Fibroblast of mammary gland (primary cell): ENCODE measurements at regions not wholly inside any gene's neighbourhood (a gene's known extent, or its start where the extent isn't known, plus 50 kb on each side); places are given as distances from the start of the nearest gene placed in this dataset.

Source experiments
- DNase-seq: peaks from one replicate; pipeline ENCODE4 v3.0.0-alpha.2; 2010; ENCODE audit warnings: low read depth
- H3K4me3 ChIP-seq: 2 replicates; pipeline ENCODE4 v1.5.1; 2011; ENCODE audit warnings: low read depth, mild to moderate bottlenecking, low read length, moderate library complexity; ENCODE audit not compliant: control insufficient read depth
- TF ChIP-seq, protein P1 (sequence below): conservative IDR thresholded peaks from 2 replicates; pipeline ENCODE4 v1.5.1; 2011; ENCODE audit warnings: low read depth, low read length, inconsistent platforms; ENCODE audit not compliant: control insufficient read depth, insufficient read depth

DNA sequence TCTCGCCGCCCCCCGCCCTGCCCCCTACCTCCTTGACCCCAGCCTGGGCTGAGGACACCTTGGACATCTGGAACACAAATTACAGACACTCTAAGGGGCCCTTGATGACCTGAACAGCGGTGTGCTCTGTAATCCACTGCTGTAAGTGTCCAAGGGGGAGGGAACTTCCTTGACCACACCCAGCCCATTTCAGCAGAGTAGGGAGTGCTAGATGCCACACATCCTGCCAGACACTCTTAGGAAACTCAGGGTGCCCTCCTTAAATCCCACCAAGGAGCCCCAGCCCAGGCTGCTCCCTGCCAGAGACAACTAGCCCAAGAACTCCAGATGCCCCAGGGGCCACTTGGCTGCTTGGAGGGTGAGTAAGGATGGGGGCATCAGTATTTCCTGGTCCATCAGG lies 282.2 kb downstream of the RRAGC start:
- TF ChIP-seq, protein P1, sequence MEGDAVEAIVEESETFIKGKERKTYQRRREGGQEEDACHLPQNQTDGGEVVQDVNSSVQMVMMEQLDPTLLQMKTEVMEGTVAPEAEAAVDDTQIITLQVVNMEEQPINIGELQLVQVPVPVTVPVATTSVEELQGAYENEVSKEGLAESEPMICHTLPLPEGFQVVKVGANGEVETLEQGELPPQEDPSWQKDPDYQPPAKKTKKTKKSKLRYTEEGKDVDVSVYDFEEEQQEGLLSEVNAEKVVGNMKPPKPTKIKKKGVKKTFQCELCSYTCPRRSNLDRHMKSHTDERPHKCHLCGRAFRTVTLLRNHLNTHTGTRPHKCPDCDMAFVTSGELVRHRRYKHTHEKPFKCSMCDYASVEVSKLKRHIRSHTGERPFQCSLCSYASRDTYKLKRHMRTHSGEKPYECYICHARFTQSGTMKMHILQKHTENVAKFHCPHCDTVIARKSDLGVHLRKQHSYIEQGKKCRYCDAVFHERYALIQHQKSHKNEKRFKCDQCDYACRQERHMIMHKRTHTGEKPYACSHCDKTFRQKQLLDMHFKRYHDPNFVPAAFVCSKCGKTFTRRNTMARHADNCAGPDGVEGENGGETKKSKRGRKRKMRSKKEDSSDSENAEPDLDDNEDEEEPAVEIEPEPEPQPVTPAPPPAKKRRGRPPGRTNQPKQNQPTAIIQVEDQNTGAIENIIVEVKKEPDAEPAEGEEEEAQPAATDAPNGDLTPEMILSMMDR, result no peak
- no peak for DNase-seq

DNA sequence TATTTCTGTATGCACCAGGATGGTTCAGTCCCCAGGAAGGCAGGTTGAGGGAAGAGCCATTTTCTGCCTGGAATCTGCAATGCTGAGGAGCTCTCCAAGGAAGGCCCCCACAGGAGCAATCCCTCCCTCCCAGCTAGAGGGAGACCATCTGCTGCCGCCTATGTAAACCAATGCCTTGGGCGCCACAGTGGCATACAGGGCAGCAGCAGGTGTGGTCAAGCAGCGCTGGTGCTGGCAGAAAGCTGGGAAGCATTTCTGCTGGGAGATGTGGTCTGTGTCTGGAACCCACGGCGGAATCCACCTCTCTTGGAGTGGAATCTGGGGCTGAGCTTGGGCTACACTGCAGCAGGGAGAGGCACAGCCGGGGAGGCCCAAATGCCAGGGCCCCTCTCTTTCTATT lies 283.3 kb downstream of the RRAGC start:
- no peak overlapping the region for H3K4me3 ChIP-seq
- TF ChIP-seq, protein P1, result no peak
- no peak for DNase-seq

More for the DNA sequence above, 282.2 kb downstream of the RRAGC start:
- no peak overlapping the region for H3K4me3 ChIP-seq

DNA sequence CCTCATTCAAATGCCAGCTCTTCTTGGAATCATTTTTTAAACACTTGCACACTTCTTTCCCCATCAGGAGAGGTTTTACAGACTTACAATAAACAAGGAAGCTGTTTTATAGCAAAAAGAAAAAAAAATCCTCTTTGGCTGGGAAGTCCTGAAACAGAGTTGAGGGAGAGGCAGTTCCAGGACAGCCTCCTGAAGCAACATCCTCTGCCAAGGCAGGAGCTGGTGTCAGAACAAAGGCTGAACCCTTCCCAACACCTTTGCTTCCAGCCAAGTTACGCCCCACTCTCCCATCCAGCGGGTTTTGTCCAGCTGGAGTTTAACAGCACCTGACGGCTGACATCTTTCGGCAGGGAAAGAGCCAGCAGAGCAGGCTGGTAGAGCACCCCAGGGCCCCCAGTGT lies 287.8 kb downstream of the RRAGC start:
- no peak overlapping the region for H3K4me3 ChIP-seq
- DNase-seq, result no peak
- TF ChIP-seq, protein P1, result no peak

DNA sequence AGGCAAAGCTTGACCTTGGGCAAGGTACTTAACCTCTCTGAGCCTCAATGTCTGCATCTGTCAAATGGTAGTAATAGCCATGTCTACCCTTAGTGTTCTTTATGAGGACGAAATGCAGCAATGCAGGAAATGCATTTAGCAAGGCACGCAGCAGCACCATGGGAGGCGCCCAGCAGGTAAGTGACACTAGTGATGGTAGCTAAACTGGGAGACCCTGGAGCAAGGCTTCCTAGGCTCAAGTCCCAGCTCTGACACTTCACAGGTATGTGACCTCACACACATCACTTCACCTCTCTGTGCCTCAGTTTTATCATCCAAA lies 289.0 kb downstream of the RRAGC start:
- TF ChIP-seq, protein P1, result no peak
- DNase-seq, result no peak
- no peak overlapping the region for H3K4me3 ChIP-seq

DNA sequence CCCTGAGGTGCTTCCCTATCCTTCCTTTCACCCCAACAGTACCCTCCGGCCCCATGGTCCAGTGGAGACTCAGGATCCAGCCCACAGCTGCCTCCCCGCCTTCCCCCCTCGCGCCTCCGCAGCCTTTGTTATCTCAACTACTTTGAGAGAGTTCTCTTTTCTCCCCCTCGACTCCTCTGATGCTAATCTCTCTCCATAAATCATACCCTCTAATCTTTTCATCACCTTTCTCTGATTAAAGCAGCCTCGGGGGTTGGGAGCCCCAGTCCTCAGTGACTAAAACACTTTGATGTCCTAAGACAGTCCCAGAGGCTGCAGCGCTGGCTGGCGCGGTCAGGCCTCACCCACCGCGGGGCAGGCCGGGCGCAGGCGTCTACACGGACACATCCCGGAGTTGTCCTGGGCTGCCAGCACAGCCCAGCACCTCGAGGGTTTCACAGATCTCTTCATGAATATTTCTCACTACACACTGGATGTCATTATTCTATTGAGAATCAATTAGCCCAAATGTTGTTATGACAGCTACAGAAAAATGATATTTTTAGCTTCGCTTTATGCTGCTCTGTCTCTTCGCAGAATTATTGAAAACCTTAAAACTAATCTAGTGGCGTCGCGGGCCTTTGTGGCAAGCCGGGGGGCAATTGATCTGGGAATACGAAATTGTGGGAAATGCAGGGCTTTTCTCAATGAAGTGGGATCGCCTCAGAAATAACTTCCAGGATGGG lies 289.5 kb downstream of the RRAGC start:
- H3K4me3 ChIP-seq, result no peak overlapping the region
- TF ChIP-seq, protein P1, result no peak
- DNase-seq, result no peak

DNA sequence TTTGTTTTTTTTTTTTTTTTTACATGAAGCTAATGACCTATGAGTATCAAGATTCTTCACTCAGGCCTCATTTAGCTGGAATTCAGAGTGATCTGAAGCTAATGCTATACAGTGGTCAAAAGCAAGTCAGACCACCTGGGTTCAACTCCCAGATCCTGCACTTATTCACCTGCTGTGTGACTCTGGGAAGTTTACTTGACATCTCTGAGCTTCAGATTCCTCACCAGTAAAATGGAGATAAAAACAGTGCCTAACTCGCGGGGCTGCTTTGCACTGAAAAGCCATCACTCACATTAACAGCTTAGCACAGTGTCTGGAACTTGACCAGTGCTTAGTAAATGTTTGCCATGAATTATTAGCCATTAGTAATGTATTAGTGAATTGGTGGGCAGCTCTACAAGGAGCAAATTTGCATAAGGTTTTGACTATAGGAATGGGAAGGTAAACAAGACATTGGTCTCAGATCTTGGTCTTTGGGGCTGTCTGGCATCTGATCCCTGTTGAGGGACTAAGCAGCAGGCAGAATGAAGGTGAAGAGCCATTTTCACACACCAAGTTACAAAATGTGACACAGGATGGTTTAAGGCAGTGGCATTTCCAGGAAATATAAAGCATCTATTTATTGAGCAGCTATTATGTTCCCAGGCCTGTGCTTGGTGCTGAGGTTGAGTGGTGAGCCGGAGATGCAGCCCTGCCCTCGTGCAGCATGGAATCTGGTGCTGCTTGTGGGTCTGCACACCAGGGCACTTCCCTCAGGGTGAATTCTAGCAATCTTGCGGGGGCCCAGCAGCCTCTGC lies 291.3 kb downstream of the RRAGC start:
- DNase-seq, result no peak
- TF ChIP-seq, protein P1, result no peak
- no peak overlapping the region for H3K4me3 ChIP-seq

DNA sequence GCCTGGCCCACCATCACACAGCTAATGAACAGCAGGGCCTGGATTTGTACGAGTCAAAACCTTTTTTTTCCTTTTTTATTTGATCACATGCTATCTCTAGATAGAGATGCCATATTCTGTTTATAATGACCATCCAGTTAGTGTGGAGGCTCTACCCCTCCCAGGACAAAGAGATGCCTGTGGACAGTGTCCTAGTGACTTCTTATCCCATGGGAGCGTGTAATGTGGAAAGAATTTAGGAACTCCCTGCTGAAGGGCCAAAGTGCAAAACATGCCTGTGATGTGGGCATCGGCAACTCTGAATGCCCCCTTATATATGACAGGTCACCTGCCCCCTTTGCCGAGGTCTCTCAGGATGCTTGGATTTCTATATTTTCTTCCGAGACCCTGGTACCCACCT lies 292.2 kb downstream of the RRAGC start:
- TF ChIP-seq, protein P1, result no peak
- DNase-seq, result no peak
- no peak overlapping the region for H3K4me3 ChIP-seq
